CD4-positive, alpha-beta memory T cell (primary cell): ENCODE measurements at regions not wholly inside any gene's neighbourhood (a gene's known extent, or its start where the extent isn't known, plus 50 kb on each side); places are given as distances from the start of the nearest gene placed in this dataset.

Source experiments
- CTCF ChIA-PET: fragments of 350-600 bp; sonication (Branson Sonifier 250); formaldehyde crosslinking; loops from one replicate; lab custom pipeline; 2021; ENCODE audit warnings: inconsistent platforms; ENCODE audit not compliant: partially characterized antibody; lab: Charles Lee
- POLR2A ChIA-PET: fragments of 350-600 bp; sonication (Branson Sonifier 250); formaldehyde crosslinking; loops from one replicate; lab custom pipeline; 2021; ENCODE audit not compliant: partially characterized antibody; lab: Charles Lee
- DNase-seq, 5 donors: peaks; one replicate each; pipeline versions ENCODE4 v3.0.0 to v3.0.0-alpha.2; 2020 to 2022; ENCODE audit warnings: mixed read lengths in 1 of 5
- H3K27ac ChIP-seq: one replicate; pipeline ENCODE4 v1.7.0; 2013; ENCODE audit warnings: low read depth, low read length
- H3K27me3 ChIP-seq: 2 replicates; pipeline ENCODE4 v1.7.0; 2013; ENCODE audit warnings: mild to moderate bottlenecking, low read length, moderate library complexity; ENCODE audit not compliant: insufficient read depth
- H3K36me3 ChIP-seq: 2 replicates; pipeline ENCODE4 v1.7.0; 2013; ENCODE audit warnings: mild to moderate bottlenecking, low read length, moderate library complexity; ENCODE audit not compliant: insufficient read depth
- H3K4me1 ChIP-seq: 2 replicates; pipeline ENCODE4 v1.7.0; 2013; ENCODE audit warnings: mild to moderate bottlenecking, low read length, moderate library complexity; ENCODE audit not compliant: insufficient read depth
- H3K4me3 ChIP-seq, 2 donors: one replicate each; pipeline ENCODE4 v1.7.0; 2013; ENCODE audit warnings: low read length in 2 of 2, mild to moderate bottlenecking in 1 of 2
- H3K9me3 ChIP-seq, 2 donors: one replicate each; pipeline ENCODE4 v1.7.0; 2013; ENCODE audit warnings: low read length in 2 of 2, control low read depth in 1 of 2; ENCODE audit not compliant: control insufficient read depth in 1 of 2
- H3K27ac Mint-ChIP-seq, 7 donors: one replicate each; pipeline ENCODE4 v1.8.0; 2020 to 2021; ENCODE audit warnings: mixed read lengths in 7 of 7, mild to moderate bottlenecking in 6 of 7, inconsistent platforms in 3 of 7, moderate library complexity in 3 of 7
- H3K27me3 Mint-ChIP-seq, 2 donors: one replicate each; pipeline ENCODE4 v1.8.0; 2020 to 2021; ENCODE audit warnings: mixed read lengths in 2 of 2
- H3K36me3 Mint-ChIP-seq, 2 donors: one replicate each; pipeline ENCODE4 v1.8.0; 2020 to 2021; ENCODE audit warnings: mixed read lengths in 2 of 2, inconsistent platforms in 1 of 2, mild to moderate bottlenecking in 1 of 2
- H3K4me1 Mint-ChIP-seq, 4 donors: one replicate each; pipeline ENCODE4 v1.8.0; 2020 to 2021; ENCODE audit warnings: mixed read lengths in 4 of 4, mild to moderate bottlenecking in 1 of 4
- H3K4me3 Mint-ChIP-seq, 8 donors: one replicate each; pipeline ENCODE4 v1.8.0; 2020 to 2021; ENCODE audit warnings: mixed read lengths in 8 of 8, mild to moderate bottlenecking in 7 of 8, moderate library complexity in 6 of 8, inconsistent platforms in 3 of 8
- H3K9me3 Mint-ChIP-seq, 8 donors: one replicate each; pipeline ENCODE4 v1.8.0; 2020 to 2021; ENCODE audit warnings: mixed read lengths in 8 of 8, mild to moderate bottlenecking in 5 of 8, inconsistent platforms in 3 of 8, moderate library complexity in 1 of 8
- intact Hi-C: fragments of 100-400 bp; cut with micrococcal nuclease; formaldehyde crosslinking; loops from one replicate; pipeline ENCODE4 v1.15.1; 2023

GRCh38 chr10:15990535-15991129 lies 130.3 kb upstream of the MINDY3 start:
- POLR2A ChIA-PET = no interaction called here

GRCh38 chr10:15997313-15997712 lies 137.0 kb upstream of the MINDY3 start:
- H3K4me1 Mint-ChIP-seq = no peaks in the 10 kb centered on the region

More at GRCh38 chr10:15990535-15991129, 130.3 kb upstream of the MINDY3 start:
- no peak overlapping the region for H3K27ac Mint-ChIP-seq
- Histone ChIP-seq H3K27ac (no peak overlapping the region), H3K27me3 (no peaks in the 10 kb centered on the region), H3K4me1 (no peaks in the 10 kb centered on the region), H3K4me3 (no peak overlapping the region), H3K9me3 (no peaks in the 10 kb centered on the region), H3K36me3 (no peaks in the 10 kb centered on the region)
- DNase-seq = no peak
- CTCF ChIA-PET = no interaction called here
- H3K9me3 Mint-ChIP-seq = peaks cover 0 to 10% (median under 1%) of the 10 kb centered on the region in 8 donors
- no peaks in the 10 kb centered on the region for H3K4me1 Mint-ChIP-seq
- H3K4me3 Mint-ChIP-seq = no peak overlapping the region
- intact Hi-C loops = no loop called here
- no peaks in the 10 kb centered on the region for H3K36me3 Mint-ChIP-seq
- H3K27me3 Mint-ChIP-seq = no peaks in the 10 kb centered on the region

GRCh38 chr10:16001581-16001980 lies 141.3 kb upstream of the MINDY3 start:
- H3K9me3 ChIP-seq = no peaks in the 10 kb centered on the region
- POLR2A ChIA-PET = no interaction called here
- no peak overlapping the region for H3K4me3 Mint-ChIP-seq
- H3K4me3 ChIP-seq = no peak overlapping the region
- no peak overlapping the region for H3K27ac ChIP-seq
- H3K27me3 ChIP-seq = no peaks in the 10 kb centered on the region
- H3K36me3 Mint-ChIP-seq = no peaks in the 10 kb centered on the region
- H3K4me1 ChIP-seq = no peaks in the 10 kb centered on the region
- H3K9me3 Mint-ChIP-seq = peaks cover 0 to 8% (median 2%) of the 10 kb centered on the region in 8 donors
- no peaks in the 10 kb centered on the region for H3K36me3 ChIP-seq
- CTCF ChIA-PET = no interaction called here
- intact Hi-C loops = no loop called here
- H3K27ac Mint-ChIP-seq = no peak overlapping the region
- peaks cover 0 to 4% of the 10 kb centered on the region in 2 donors for H3K27me3 Mint-ChIP-seq
- H3K4me1 Mint-ChIP-seq = no peaks in the 10 kb centered on the region
- DNase-seq = no peak

More at GRCh38 chr10:15997313-15997712, 137.0 kb upstream of the MINDY3 start:
- ChIA-PET POLR2A (no interaction called here), CTCF (no interaction called here)
- Histone ChIP-seq H3K36me3 (no peaks in the 10 kb centered on the region), H3K4me3 (no peak overlapping the region), H3K9me3 (no peaks in the 10 kb centered on the region), H3K27ac (no peak overlapping the region), H3K4me1 (no peaks in the 10 kb centered on the region), H3K27me3 (no peaks in the 10 kb centered on the region)
- Mint-ChIP-seq H3K4me3 (no peak overlapping the region), H3K27me3 (peaks cover 0 to 4% of the 10 kb centered on the region in 2 donors), H3K9me3 (peaks cover 0 to 7% (median 2%) of the 10 kb centered on the region in 8 donors), H3K27ac (no peak overlapping the region), H3K36me3 (no peaks in the 10 kb centered on the region)
- intact Hi-C loops = no loop called here
- no peak for DNase-seq

- CTCF ChIA-PET = no interaction called here
- POLR2A ChIA-PET = no interaction called here
- H3K36me3 Mint-ChIP-seq = no peaks in the 10 kb centered on the region
- H3K4me3 Mint-ChIP-seq = no peak overlapping the region
- Histone ChIP-seq H3K27me3 (no peaks in the 10 kb centered on the region), H3K27ac (no peak overlapping the region), H3K36me3 (no peaks in the 10 kb centered on the region), H3K4me3 (no peak overlapping the region), H3K9me3 (no peaks in the 10 kb centered on the region), H3K4me1 (no peaks in the 10 kb centered on the region)
- intact Hi-C loops = no loop called here
- H3K4me1 Mint-ChIP-seq = no peaks in the 10 kb centered on the region
- no peak overlapping the region for H3K27ac Mint-ChIP-seq
- H3K9me3 Mint-ChIP-seq = peaks cover 0 to 9% (median 0%) of the 10 kb centered on the region in 8 donors
- no peak for DNase-seq
- H3K27me3 Mint-ChIP-seq = peaks cover 0 to 3% of the 10 kb centered on the region in 2 donors
These were observed 149.5 kb upstream of the MINDY3 start for GRCh38 chr10:16009785-16010184.

- H3K27ac Mint-ChIP-seq = no peak overlapping the region
- H3K9me3 Mint-ChIP-seq = peaks cover 0 to 9% (median 1%) of the 10 kb centered on the region in 8 donors
- no peak overlapping the region for H3K27ac ChIP-seq
- H3K4me3 ChIP-seq = no peak overlapping the region
- ChIA-PET CTCF (no interaction called here), POLR2A (no interaction called here)
- H3K9me3 ChIP-seq = no peaks in the 10 kb centered on the region
- H3K4me3 Mint-ChIP-seq = no peak overlapping the region
- H3K36me3 Mint-ChIP-seq = no peaks in the 10 kb centered on the region
- H3K27me3 Mint-ChIP-seq = peaks cover 0 to 3% of the 10 kb centered on the region in 2 donors
- no peaks in the 10 kb centered on the region for H3K4me1 ChIP-seq
- no peaks in the 10 kb centered on the region for H3K27me3 ChIP-seq
- intact Hi-C loops = no loop called here
- H3K4me1 Mint-ChIP-seq = no peaks in the 10 kb centered on the region
- H3K36me3 ChIP-seq = no peaks in the 10 kb centered on the region
- no peak for DNase-seq
These were observed 151.2 kb upstream of the MINDY3 start for GRCh38 chr10:16011548-16011947.

GRCh38 chr10:16014469-16014868 lies 154.2 kb upstream of the MINDY3 start:
- POLR2A ChIA-PET = no interaction called here
- intact Hi-C loops = no loop called here

GRCh38 chr10:16016688-16017087 lies 156.4 kb upstream of the MINDY3 start:
- Histone ChIP-seq H3K27ac (no peak overlapping the region), H3K36me3 (no peaks in the 10 kb centered on the region), H3K4me3 (no peak overlapping the region), H3K27me3 (no peaks in the 10 kb centered on the region), H3K4me1 (no peaks in the 10 kb centered on the region), H3K9me3 (no peaks in the 10 kb centered on the region)
- Mint-ChIP-seq H3K36me3 (no peaks in the 10 kb centered on the region), H3K4me3 (no peak overlapping the region), H3K9me3 (peaks cover 0 to 18% (median 10%) of the 10 kb centered on the region in 8 donors), H3K27me3 (no peaks in the 10 kb centered on the region), H3K27ac (no peak overlapping the region), H3K4me1 (no peaks in the 10 kb centered on the region)
- no peak for DNase-seq
- CTCF ChIA-PET = no interaction called here
- POLR2A ChIA-PET = no interaction called here
- intact Hi-C loops = no loop called here

More at GRCh38 chr10:16014469-16014868, 154.2 kb upstream of the MINDY3 start:
- Histone ChIP-seq H3K27ac (no peak overlapping the region), H3K36me3 (no peaks in the 10 kb centered on the region), H3K9me3 (no peaks in the 10 kb centered on the region), H3K4me1 (no peaks in the 10 kb centered on the region), H3K4me3 (no peak overlapping the region), H3K27me3 (no peaks in the 10 kb centered on the region)
- no peaks in the 10 kb centered on the region for H3K27me3 Mint-ChIP-seq
- no peaks in the 10 kb centered on the region for H3K4me1 Mint-ChIP-seq
- H3K4me3 Mint-ChIP-seq = no peak overlapping the region
- CTCF ChIA-PET = no interaction called here
- DNase-seq = no peak
- peaks cover 0 to 13% (median 5%) of the 10 kb centered on the region in 8 donors for H3K9me3 Mint-ChIP-seq
- no peaks in the 10 kb centered on the region for H3K36me3 Mint-ChIP-seq
- H3K27ac Mint-ChIP-seq = no peak overlapping the region
